HUES6 (cell line): ENCODE measurements at regions not wholly inside any gene's neighbourhood (a gene's known extent, or its start where the extent isn't known, plus 50 kb on each side); places are given as distances from the start of the nearest gene placed in this dataset.

Source experiments
- H3K27ac ChIP-seq: 2 replicates; pipeline ENCODE4 v1.7.0; 2013; ENCODE audit warnings: low read depth, mild to moderate bottlenecking, low read length, inconsistent platforms
- H3K27me3 ChIP-seq: 2 replicates; pipeline ENCODE4 v1.6.1; 2013; ENCODE audit warnings: low read length; ENCODE audit not compliant: control insufficient read depth, insufficient read depth
- H3K36me3 ChIP-seq: 2 replicates; pipeline ENCODE4 v1.6.1; 2013; ENCODE audit warnings: low read length; ENCODE audit not compliant: control insufficient read depth, insufficient read depth
- H3K4me1 ChIP-seq: 2 replicates; pipeline ENCODE4 v1.6.1; 2013; ENCODE audit warnings: low read length; ENCODE audit not compliant: control insufficient read depth, insufficient read depth
- H3K4me3 ChIP-seq: 2 replicates; pipeline ENCODE4 v1.5.1; 2013; ENCODE audit warnings: low read depth, low read length
- H3K9ac ChIP-seq: one replicate; pipeline ENCODE4 v1.6.1; 2013; ENCODE audit warnings: mild to moderate bottlenecking, low read length
- H3K9me3 ChIP-seq: 2 replicates; pipeline ENCODE4 v1.6.1; 2013; ENCODE audit warnings: low read depth, low read length; ENCODE audit not compliant: control insufficient read depth, insufficient read depth

GRCh38 chr19:30923096-30923495 is 426.1 kb downstream of the TSHZ3 start:
- H3K27me3 ChIP-seq, result peaks cover 7% of the 10 kb centered on the region; the same call in 1 of the 2 replicates
- no peaks in the 10 kb centered on the region for H3K36me3 ChIP-seq
- no peaks in the 10 kb centered on the region; the same call in 1 of the 2 replicates for H3K4me1 ChIP-seq
- no peak overlapping the region for H3K27ac ChIP-seq
- H3K4me3 ChIP-seq, result no peak overlapping the region
- no peak overlapping the region for H3K9ac ChIP-seq
- peaks cover 9% of the 10 kb centered on the region for H3K9me3 ChIP-seq

GRCh38 chr19:30920222-30920621 is 429.0 kb downstream of the TSHZ3 start:
- peaks cover 7% of the 10 kb centered on the region; the same call in 1 of the 2 replicates for H3K27me3 ChIP-seq
- H3K4me3 ChIP-seq, result no peak overlapping the region
- no peaks in the 10 kb centered on the region for H3K9me3 ChIP-seq
- H3K9ac ChIP-seq, result no peak overlapping the region
- no peaks in the 10 kb centered on the region; the same call in 1 of the 2 replicates for H3K4me1 ChIP-seq
- no peak overlapping the region for H3K27ac ChIP-seq
- H3K36me3 ChIP-seq, result no peaks in the 10 kb centered on the region

GRCh38 chr19:30919737-30920136 is 429.5 kb downstream of the TSHZ3 start:
- Histone ChIP-seq H3K36me3 (no peaks in the 10 kb centered on the region), H3K9ac (no peak overlapping the region), H3K27me3 (peaks cover 7% of the 10 kb centered on the region; the same call in 1 of the 2 replicates), H3K4me3 (no peak overlapping the region), H3K4me1 (no peaks in the 10 kb centered on the region; the same call in 1 of the 2 replicates), H3K27ac (no peak overlapping the region), H3K9me3 (no peaks in the 10 kb centered on the region)

- no peaks in the 10 kb centered on the region for H3K27me3 ChIP-seq
- no peak overlapping the region for H3K4me3 ChIP-seq
- H3K4me1 ChIP-seq, result peaks cover 3% of the 10 kb centered on the region
- no peaks in the 10 kb centered on the region for H3K36me3 ChIP-seq
- no peaks in the 10 kb centered on the region for H3K9me3 ChIP-seq
- no peak overlapping the region for H3K9ac ChIP-seq
- H3K27ac ChIP-seq, result no peak overlapping the region
These were observed 433.0 kb downstream of the TSHZ3 start for GRCh38 chr19:30916238-30916637.

GRCh38 chr19:30911491-30911890 is 437.7 kb downstream of the TSHZ3 start:
- Histone ChIP-seq H3K27ac (no peak overlapping the region), H3K27me3 (no peaks in the 10 kb centered on the region), H3K9me3 (no peaks in the 10 kb centered on the region), H3K4me1 (peaks cover 3% of the 10 kb centered on the region; the same call in 1 of the 2 replicates), H3K4me3 (no peak overlapping the region), H3K36me3 (no peaks in the 10 kb centered on the region), H3K9ac (no peak overlapping the region)

GRCh38 chr19:30910485-30911240 is 438.6 kb downstream of the TSHZ3 start:
- Histone ChIP-seq H3K27me3 (no peaks in the 10 kb centered on the region), H3K9me3 (no peaks in the 10 kb centered on the region), H3K36me3 (no peaks in the 10 kb centered on the region), H3K27ac (no peak overlapping the region), H3K4me3 (no peak overlapping the region), H3K9ac (no peak overlapping the region), H3K4me1 (peaks cover 3% of the 10 kb centered on the region; the same call in 1 of the 2 replicates)

GRCh38 chr19:30909216-30909615 is 440.0 kb downstream of the TSHZ3 start:
- no peak overlapping the region for H3K9ac ChIP-seq
- H3K4me3 ChIP-seq, result no peak overlapping the region
- H3K27me3 ChIP-seq, result no peaks in the 10 kb centered on the region
- H3K36me3 ChIP-seq, result no peaks in the 10 kb centered on the region
- no peaks in the 10 kb centered on the region for H3K9me3 ChIP-seq
- H3K4me1 ChIP-seq, result peaks cover 3% of the 10 kb centered on the region; the same call in 1 of the 2 replicates
- H3K27ac ChIP-seq, result no peak overlapping the region

- H3K27ac ChIP-seq, result no peak overlapping the region
- no peak overlapping the region for H3K9ac ChIP-seq
- H3K27me3 ChIP-seq, result no peaks in the 10 kb centered on the region
- no peaks in the 10 kb centered on the region for H3K9me3 ChIP-seq
- H3K4me1 ChIP-seq, result peaks cover 3% of the 10 kb centered on the region; the same call in 1 of the 2 replicates
- H3K4me3 ChIP-seq, result no peak overlapping the region
- H3K36me3 ChIP-seq, result no peaks in the 10 kb centered on the region
These were observed 440.9 kb downstream of the TSHZ3 start for GRCh38 chr19:30908262-30908771.

GRCh38 chr19:30906871-30907270 is 442.4 kb downstream of the TSHZ3 start:
- no peak overlapping the region for H3K27ac ChIP-seq
- H3K27me3 ChIP-seq, result no peaks in the 10 kb centered on the region
- no peak overlapping the region for H3K4me3 ChIP-seq
- H3K4me1 ChIP-seq, result peaks cover 3% of the 10 kb centered on the region; the same call in 1 of the 2 replicates
- H3K9ac ChIP-seq, result no peak overlapping the region
- no peaks in the 10 kb centered on the region for H3K9me3 ChIP-seq
- no peaks in the 10 kb centered on the region for H3K36me3 ChIP-seq

- no peaks in the 10 kb centered on the region for H3K27me3 ChIP-seq
- no peaks in the 10 kb centered on the region for H3K36me3 ChIP-seq
- H3K27ac ChIP-seq, result no peak overlapping the region
- H3K9me3 ChIP-seq, result no peaks in the 10 kb centered on the region
- H3K9ac ChIP-seq, result no peak overlapping the region
- peaks cover 30% of the 10 kb centered on the region for H3K4me1 ChIP-seq
- H3K4me3 ChIP-seq, result no peak overlapping the region
These were observed 449.2 kb downstream of the TSHZ3 start for GRCh38 chr19:30900051-30900450.

- Histone ChIP-seq H3K9ac (no peak overlapping the region), H3K36me3 (no peaks in the 10 kb centered on the region), H3K27me3 (no peaks in the 10 kb centered on the region), H3K4me1 (peaks cover 34% of the 10 kb centered on the region), H3K4me3 (no peak overlapping the region), H3K9me3 (no peaks in the 10 kb centered on the region), H3K27ac (no peak overlapping the region)
These were observed 450.7 kb downstream of the TSHZ3 start for GRCh38 chr19:30898353-30899103.
